ENCODE measurements at regions not wholly inside any gene's neighbourhood (a gene's known extent, or its start where the extent isn't known, plus 50 kb on each side); places are given as distances from the start of the nearest gene placed in this dataset.

DNA sequence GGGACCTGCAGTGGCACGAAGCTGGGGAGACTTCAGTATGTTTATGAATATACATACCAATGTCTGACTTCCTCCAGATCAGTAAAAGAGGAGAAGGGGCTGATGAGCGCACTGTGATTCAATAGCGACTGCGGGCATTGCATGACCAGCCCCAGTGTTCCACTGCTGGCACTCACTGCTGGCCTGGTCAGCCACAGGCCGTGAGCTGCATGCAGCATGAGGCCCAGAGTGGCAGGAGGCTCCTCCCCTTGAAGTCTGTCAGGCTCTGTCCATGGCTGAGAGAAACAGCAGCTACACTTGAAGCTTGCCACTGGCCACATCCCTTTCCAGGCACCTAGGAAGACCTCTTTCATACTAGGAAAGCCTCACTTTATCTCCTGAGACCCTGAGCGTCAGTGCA, 265.9 kb upstream of the CDYL start:
- Histone ChIP-seq H2BK5ac (ENCODE audit: low read length) (no peak overlapping the region), H4K91ac (ENCODE audit: low read depth, low read length, poor library complexity) (no peak overlapping the region), H2AK5ac (ENCODE audit: low read depth, low read length) (no peak overlapping the region), H3K4ac (ENCODE audit: low read length) (no peak overlapping the region), H3K4me1 (ENCODE audit: control insufficient read depth in 2 of 2, insufficient read depth in 1 of 2, low read depth in 1 of 2, low read length in 2 of 2) (no peaks in the 10 kb centered on the region), H3K27ac (replicated peaks; ENCODE audit: low read length) (no peak overlapping the region), H3K14ac (ENCODE audit: low read length) (peak overlapping the region; percentile 85), H3K4me2 (ENCODE audit: insufficient read depth, low read length, poor library complexity, severe bottlenecking) (no peak overlapping the region), H3K18ac (ENCODE audit: low read length) (peak overlapping the region; percentile 48), H3K79me1 (ENCODE audit: low read depth, low read length) (no peaks in the 10 kb centered on the region), H3K27me3 (ENCODE audit: control insufficient read depth in 3 of 3, insufficient read depth in 3 of 3, low read depth in 1 of 3, low read length in 3 of 3) (no peaks in the 10 kb centered on the region), H2BK15ac (ENCODE audit: low read length) (no peak overlapping the region), H4K8ac (ENCODE audit: low read depth, low read length) (no peak overlapping the region), H3K9me3 (replicated peaks in 1 of 2; ENCODE audit: control insufficient read depth in 2 of 2, insufficient read depth in 1 of 2, low read depth in 1 of 2, low read length in 2 of 2) (no peaks in the 10 kb centered on the region), H2AFZ (ENCODE audit: low read length) (no peak overlapping the region), H3K9ac (ENCODE audit: low read depth, low read length, poor library complexity) (no peak overlapping the region), H3K36me3 (replicated peaks in 1 of 2; ENCODE audit: control insufficient read depth in 2 of 2, insufficient read depth in 2 of 2, low read length in 2 of 2) (no peaks in the 10 kb centered on the region), H2BK120ac (ENCODE audit: low read depth, low read length) (no peak overlapping the region), H3K4me3 (ENCODE audit: low read length in 2 of 2) (no peak overlapping the region), H3K23ac (ENCODE audit: low read depth, low read length, poor library complexity) (peak overlapping the region; percentile 68), H2BK12ac (ENCODE audit: low read length) (no peak overlapping the region)
- WGBS, 2 donors (ENCODE audit: extremely low coverage in 2 of 2, insufficient read length in 2 of 2, insufficient replicate concordance in 1 of 2), result no CpG with 5 or more reads among the region's 6 CpGs
- no peak for DNase-seq (ENCODE audit: low spot score)

GRCh38 chr6:4509506-4509905, 266.7 kb upstream of the CDYL start:
- Histone ChIP-seq H3K36me3 (replicated peaks in 1 of 2; ENCODE audit: control insufficient read depth in 2 of 2, insufficient read depth in 2 of 2, low read length in 2 of 2) (no peaks in the 10 kb centered on the region), H3K9me3 (replicated peaks in 1 of 2; ENCODE audit: control insufficient read depth in 2 of 2, insufficient read depth in 1 of 2, low read depth in 1 of 2, low read length in 2 of 2) (no peaks in the 10 kb centered on the region), H3K27ac (replicated peaks; ENCODE audit: low read length) (no peak overlapping the region), H3K79me1 (ENCODE audit: low read depth, low read length) (no peaks in the 10 kb centered on the region), H2AFZ (ENCODE audit: low read length) (no peak overlapping the region), H3K4me1 (ENCODE audit: control insufficient read depth in 2 of 2, insufficient read depth in 1 of 2, low read depth in 1 of 2, low read length in 2 of 2) (no peaks in the 10 kb centered on the region), H2AK5ac (ENCODE audit: low read depth, low read length) (no peak overlapping the region), H3K14ac (ENCODE audit: low read length) (no peak overlapping the region), H3K4ac (ENCODE audit: low read length) (no peak overlapping the region), H3K23ac (ENCODE audit: low read depth, low read length, poor library complexity) (no peak overlapping the region), H3K18ac (ENCODE audit: low read length) (no peak overlapping the region), H2BK12ac (ENCODE audit: low read length) (no peak overlapping the region), H2BK120ac (ENCODE audit: low read depth, low read length) (no peak overlapping the region), H3K4me2 (ENCODE audit: insufficient read depth, low read length, poor library complexity, severe bottlenecking) (no peak overlapping the region), H3K27me3 (ENCODE audit: control insufficient read depth in 3 of 3, insufficient read depth in 3 of 3, low read depth in 1 of 3, low read length in 3 of 3) (no peaks in the 10 kb centered on the region), H4K91ac (ENCODE audit: low read depth, low read length, poor library complexity) (no peak overlapping the region), H3K9ac (ENCODE audit: low read depth, low read length, poor library complexity) (no peak overlapping the region), H2BK15ac (ENCODE audit: low read length) (no peak overlapping the region), H2BK5ac (ENCODE audit: low read length) (no peak overlapping the region), H3K4me3 (ENCODE audit: low read length in 2 of 2) (no peak overlapping the region), H4K8ac (ENCODE audit: low read depth, low read length) (no peak overlapping the region)
- WGBS, 2 donors (ENCODE audit: extremely low coverage in 2 of 2, insufficient read length in 2 of 2, insufficient replicate concordance in 1 of 2), result no CpG with 5 or more reads among the region's 3 CpGs
- no peak for DNase-seq (ENCODE audit: low spot score)

DNA sequence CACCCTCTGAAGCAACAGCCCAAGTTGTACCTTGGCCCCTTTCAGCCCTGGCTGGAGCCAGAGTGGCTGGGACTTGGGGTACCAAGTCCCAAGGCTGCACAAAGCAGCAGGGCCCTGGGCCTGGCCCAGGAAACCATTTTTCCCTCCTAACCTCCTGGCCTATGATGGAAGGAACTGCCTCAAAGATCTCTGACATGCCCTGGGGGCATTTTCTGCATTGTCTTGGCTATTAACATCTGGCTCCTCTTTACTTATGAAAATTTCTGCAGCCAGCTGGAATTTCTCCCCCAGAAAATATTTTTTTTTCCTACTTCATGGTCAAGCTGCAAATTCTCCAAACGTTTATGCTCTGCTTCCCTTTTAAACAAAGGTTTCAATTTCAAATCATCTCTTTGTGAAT, 269.4 kb upstream of the CDYL start:
- H3K9me3 ChIP-seq (replicated peaks in 1 of 2; ENCODE audit: control insufficient read depth in 2 of 2, insufficient read depth in 1 of 2, low read depth in 1 of 2, low read length in 2 of 2), result no peaks in the 10 kb centered on the region
- H2BK5ac ChIP-seq (ENCODE audit: low read length), result no peak overlapping the region
- H3K4ac ChIP-seq (ENCODE audit: low read length), result no peak overlapping the region
- H2BK12ac ChIP-seq (ENCODE audit: low read length), result no peak overlapping the region
- no peak overlapping the region for H3K23ac ChIP-seq (ENCODE audit: low read depth, low read length, poor library complexity)
- H2AFZ ChIP-seq (ENCODE audit: low read length), result no peak overlapping the region
- H3K4me1 ChIP-seq (ENCODE audit: control insufficient read depth in 2 of 2, insufficient read depth in 1 of 2, low read depth in 1 of 2, low read length in 2 of 2), result peaks cover 0 to 2% of the 10 kb centered on the region in 2 donors
- no peak overlapping the region for H4K91ac ChIP-seq (ENCODE audit: low read depth, low read length, poor library complexity)
- no peak overlapping the region for H2BK15ac ChIP-seq (ENCODE audit: low read length)
- H3K9ac ChIP-seq (ENCODE audit: low read depth, low read length, poor library complexity), result no peak overlapping the region
- no peak overlapping the region for H3K18ac ChIP-seq (ENCODE audit: low read length)
- H3K14ac ChIP-seq (ENCODE audit: low read length), result no peak overlapping the region
- WGBS, 2 donors (ENCODE audit: extremely low coverage in 2 of 2, insufficient read length in 2 of 2, insufficient replicate concordance in 1 of 2), result no CpG with 5 or more reads among the region's 1 CpG
- no peak overlapping the region for H2AK5ac ChIP-seq (ENCODE audit: low read depth, low read length)
- no peak overlapping the region for H4K8ac ChIP-seq (ENCODE audit: low read depth, low read length)
- no peak overlapping the region for H3K27ac ChIP-seq (replicated peaks; ENCODE audit: low read length)
- no peak overlapping the region for H2BK120ac ChIP-seq (ENCODE audit: low read depth, low read length)
- no peak for DNase-seq (ENCODE audit: low spot score)
- H3K79me1 ChIP-seq (ENCODE audit: low read depth, low read length), result no peaks in the 10 kb centered on the region
- H3K4me2 ChIP-seq (ENCODE audit: insufficient read depth, low read length, poor library complexity, severe bottlenecking), result no peak overlapping the region
- H3K4me3 ChIP-seq (ENCODE audit: low read length in 2 of 2), result no peak overlapping the region
- no peaks in the 10 kb centered on the region for H3K36me3 ChIP-seq (replicated peaks in 1 of 2; ENCODE audit: control insufficient read depth in 2 of 2, insufficient read depth in 2 of 2, low read length in 2 of 2)
- H3K27me3 ChIP-seq (ENCODE audit: control insufficient read depth in 3 of 3, insufficient read depth in 3 of 3, low read depth in 1 of 3, low read length in 3 of 3), result no peaks in the 10 kb centered on the region

DNA sequence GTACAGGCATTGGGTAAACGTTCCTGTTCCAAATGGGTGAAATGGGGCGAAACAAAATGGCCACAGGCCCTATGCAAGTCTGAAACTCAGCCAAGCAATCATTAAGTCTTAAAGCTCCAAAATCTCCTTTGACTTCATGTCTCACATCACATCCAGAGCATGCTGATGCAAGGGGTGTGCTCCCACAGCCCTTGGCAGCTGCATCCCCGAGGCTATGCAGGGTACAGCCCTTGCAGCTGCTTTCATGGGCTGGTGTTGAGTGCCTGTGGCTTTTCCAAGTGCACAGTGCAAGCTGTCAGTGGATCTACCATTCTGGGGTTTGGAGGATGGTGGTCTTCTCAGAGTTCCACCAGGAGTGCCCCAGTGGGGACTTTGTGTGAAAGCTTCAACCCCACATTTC, 270.0 kb upstream of the CDYL start:
- no CpG with 5 or more reads among the region's 3 CpGs for WGBS, 2 donors (ENCODE audit: extremely low coverage in 2 of 2, insufficient read length in 2 of 2, insufficient replicate concordance in 1 of 2)
- H3K4me3 ChIP-seq (ENCODE audit: low read length in 2 of 2), result no peak overlapping the region
- H4K8ac ChIP-seq (ENCODE audit: low read depth, low read length), result no peak overlapping the region
- no peak for DNase-seq (ENCODE audit: low spot score)
- H3K18ac ChIP-seq (ENCODE audit: low read length), result no peak overlapping the region
- no peaks in the 10 kb centered on the region for H3K79me1 ChIP-seq (ENCODE audit: low read depth, low read length)
- H2AK5ac ChIP-seq (ENCODE audit: low read depth, low read length), result no peak overlapping the region
- peaks cover 0 to 2% of the 10 kb centered on the region in 2 donors for H3K4me1 ChIP-seq (ENCODE audit: control insufficient read depth in 2 of 2, insufficient read depth in 1 of 2, low read depth in 1 of 2, low read length in 2 of 2)
- no peak overlapping the region for H3K27ac ChIP-seq (replicated peaks; ENCODE audit: low read length)
- H2BK12ac ChIP-seq (ENCODE audit: low read length), result no peak overlapping the region
- no peak overlapping the region for H2BK15ac ChIP-seq (ENCODE audit: low read length)
- no peak overlapping the region for H2BK120ac ChIP-seq (ENCODE audit: low read depth, low read length)
- H4K91ac ChIP-seq (ENCODE audit: low read depth, low read length, poor library complexity), result no peak overlapping the region
- no peak overlapping the region for H3K9ac ChIP-seq (ENCODE audit: low read depth, low read length, poor library complexity)
- no peaks in the 10 kb centered on the region for H3K27me3 ChIP-seq (ENCODE audit: control insufficient read depth in 3 of 3, insufficient read depth in 3 of 3, low read depth in 1 of 3, low read length in 3 of 3)
- H2BK5ac ChIP-seq (ENCODE audit: low read length), result no peak overlapping the region
- H3K36me3 ChIP-seq (replicated peaks in 1 of 2; ENCODE audit: control insufficient read depth in 2 of 2, insufficient read depth in 2 of 2, low read length in 2 of 2), result no peaks in the 10 kb centered on the region
- H3K4me2 ChIP-seq (ENCODE audit: insufficient read depth, low read length, poor library complexity, severe bottlenecking), result no peak overlapping the region
- H3K23ac ChIP-seq (ENCODE audit: low read depth, low read length, poor library complexity), result no peak overlapping the region
- H2AFZ ChIP-seq (ENCODE audit: low read length), result no peak overlapping the region
- no peak overlapping the region for H3K14ac ChIP-seq (ENCODE audit: low read length)
- no peaks in the 10 kb centered on the region for H3K9me3 ChIP-seq (replicated peaks in 1 of 2; ENCODE audit: control insufficient read depth in 2 of 2, insufficient read depth in 1 of 2, low read depth in 1 of 2, low read length in 2 of 2)
- no peak overlapping the region for H3K4ac ChIP-seq (ENCODE audit: low read length)

Data from neuronal stem cell (in vitro differentiated cells).